GM12873 (cell line): ENCODE measurements at regions not wholly inside any gene's neighbourhood (a gene's known extent, or its start where the extent isn't known, plus 50 kb on each side); places are given as distances from the start of the nearest gene placed in this dataset.

Source experiments
- CTCF ChIP-seq: IDR thresholded peaks from 2 replicates; pipeline ENCODE4 v1.5.1; 2012; ENCODE audit warnings: low read depth, mild to moderate bottlenecking, moderate library complexity, low read length, control low read depth; ENCODE audit not compliant: insufficient read depth; ENCODE audit errors: missing control alignments

DNA sequence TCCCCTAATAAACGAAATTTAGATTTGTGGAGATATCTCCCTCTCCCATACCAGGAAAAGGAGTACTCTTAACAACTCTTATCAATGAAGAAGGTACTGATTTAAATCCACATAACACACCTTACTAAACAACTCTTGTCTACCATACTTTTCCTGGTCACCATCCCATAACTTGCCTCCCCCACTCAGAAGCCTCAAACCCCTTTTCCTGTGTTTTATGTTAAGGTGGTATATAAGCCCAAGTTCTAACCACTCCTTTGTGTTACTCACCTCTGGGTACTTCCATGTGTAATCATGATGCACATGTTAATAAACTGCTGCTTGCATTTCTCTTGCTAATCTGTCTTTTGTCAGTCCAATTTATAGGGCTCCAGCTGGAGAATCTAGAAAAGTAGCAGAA, 330.7 kb downstream of the CD83 start:
- no peak for TF ChIP-seq CTCF

GRCh38 chr6:14450133-14450504, 332.5 kb downstream of the CD83 start:
- no peak for TF ChIP-seq CTCF

- TF ChIP-seq CTCF, result no peak
Measured at GRCh38 chr6:14450578-14450977, 333.0 kb downstream of the CD83 start.

GRCh38 chr6:14451594-14452374, 334.2 kb downstream of the CD83 start:
- TF ChIP-seq CTCF, result no peak

DNA sequence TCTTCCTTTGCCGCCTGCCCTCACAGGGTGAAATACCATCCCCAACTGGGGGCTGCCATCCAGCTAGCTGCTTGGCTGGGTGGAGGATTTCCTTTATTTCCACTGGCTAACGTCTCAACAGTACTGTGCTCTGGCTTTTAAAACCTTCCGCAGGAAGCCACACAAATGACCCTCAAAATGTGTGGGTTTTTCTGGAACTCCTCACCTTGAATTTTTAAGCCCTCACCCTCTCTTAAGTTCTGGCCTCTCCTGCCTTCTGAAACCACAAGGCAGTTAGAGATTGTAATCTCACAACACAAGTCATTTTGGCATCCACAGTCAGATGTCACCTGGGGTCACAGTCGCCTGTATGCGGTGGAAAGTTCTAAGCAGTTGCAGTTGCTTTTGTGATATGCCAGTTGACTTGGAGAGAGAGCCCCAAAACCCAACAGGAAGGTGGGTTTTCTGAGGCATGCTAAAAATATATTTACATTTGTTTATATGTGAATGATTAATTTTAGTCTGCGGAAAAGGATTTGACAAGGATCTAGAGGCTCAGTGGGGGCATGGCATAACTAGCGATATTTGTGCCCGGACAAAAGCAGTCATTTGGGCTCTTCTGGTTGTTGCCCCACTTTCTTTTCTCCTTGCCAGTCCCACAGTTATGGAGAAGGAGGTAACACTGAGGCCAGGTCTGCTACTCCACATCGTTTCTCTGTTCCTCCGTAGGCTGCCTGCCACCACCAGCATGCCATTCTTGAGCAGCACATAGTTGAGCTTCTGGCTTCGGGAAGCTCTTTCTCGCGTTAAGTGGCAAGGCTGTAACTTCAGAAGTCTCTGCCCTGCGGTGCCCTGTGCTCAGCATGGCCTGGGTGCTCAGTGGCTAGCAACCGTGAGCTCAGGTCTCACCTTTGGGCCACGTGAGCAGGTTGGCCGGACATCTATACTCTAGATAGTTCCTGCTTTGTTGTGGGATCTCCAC, 335.3 kb downstream of the CD83 start:
- TF ChIP-seq CTCF, result no peak

- TF ChIP-seq CTCF, result no peak
Measured at GRCh38 chr6:14453712-14454472, 336.3 kb downstream of the CD83 start.

DNA sequence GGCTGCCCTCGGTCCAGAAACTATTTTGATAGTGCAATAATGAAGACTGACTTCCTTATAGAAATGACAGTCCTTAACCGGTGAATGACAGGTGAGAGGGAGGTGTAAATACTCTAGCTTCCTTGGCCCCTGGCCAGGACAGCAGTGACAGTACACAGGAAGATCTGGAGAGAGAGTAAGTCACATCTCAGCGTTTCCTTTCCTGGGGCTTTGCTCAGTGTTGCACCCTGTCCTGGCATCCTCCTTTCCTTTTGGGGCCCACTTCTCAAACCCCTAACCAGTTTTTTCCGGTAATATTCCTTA, 336.9 kb downstream of the CD83 start:
- TF ChIP-seq CTCF, result no peak
